Transverse colon (tissue), 4 donors: ENCODE measurements at regions not wholly inside any gene's neighbourhood (a gene's known extent, or its start where the extent isn't known, plus 50 kb on each side); places are given as distances from the start of the nearest gene placed in this dataset.
"Not testable (repeated sequence)": the region's sequence is repeated elsewhere in the genome, so short reads cannot be mapped to it uniquely, and the experiment has no call there.

Experiments
- EP300 ChIP-seq: sonication (generic); formaldehyde crosslinking; IDR thresholded peaks from one replicate; pipeline ENCODE4 v1.6.1; 2017; ENCODE audit warnings: antibody characterized with exemption, low read depth
- POLR2AphosphoS5 ChIP-seq, 3 donors: sonication (generic); formaldehyde crosslinking; IDR thresholded peaks; one replicate each; pipeline ENCODE4 v1.6.1; 2016; ENCODE audit warnings: antibody characterized with exemption in 3 of 3
- TF ChIP-seq, protein P1 (sequence below), 5 experiments: fragments of 200-600 bp in 3 of 5; fragments of 450-650 bp in 2 of 5; sonication (generic) in 3 of 5; IDR thresholded peaks; 1 replicate in 2 of 5; 2 replicates in 3 of 5; pipeline ENCODE4 v1.5.1; 2016 to 2017; ENCODE audit warnings: antibody characterized with exemption in 5 of 5, inconsistent platforms in 3 of 5, mild to moderate bottlenecking in 2 of 5, moderate library complexity in 1 of 5

DNA sequence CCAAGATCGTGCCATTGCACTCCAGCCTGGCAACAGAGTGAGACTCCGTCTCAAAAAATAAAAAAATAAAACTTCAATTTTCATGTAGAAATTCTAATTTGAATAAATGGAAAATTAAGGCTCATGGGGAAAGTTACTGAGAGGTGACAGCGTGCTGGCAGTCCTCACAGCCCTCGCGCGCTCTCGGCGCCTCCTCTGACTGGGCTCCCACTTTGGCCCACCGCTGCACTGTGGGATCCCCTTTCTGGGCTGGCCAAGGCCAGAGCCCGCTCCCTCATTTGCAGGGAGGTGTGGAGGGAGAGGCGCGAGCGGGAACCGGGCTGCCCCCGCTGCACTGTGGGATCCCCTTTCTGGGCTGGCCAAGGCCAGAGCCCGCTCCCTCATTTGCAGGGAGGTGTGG lies 86.8 kb upstream of the CXXC4 start:
- not testable (repeated sequence) for TF ChIP-seq POLR2AphosphoS5 (IDR thresholded peaks at IDR 0.05); EP300
- TF ChIP-seq, protein P1, sequence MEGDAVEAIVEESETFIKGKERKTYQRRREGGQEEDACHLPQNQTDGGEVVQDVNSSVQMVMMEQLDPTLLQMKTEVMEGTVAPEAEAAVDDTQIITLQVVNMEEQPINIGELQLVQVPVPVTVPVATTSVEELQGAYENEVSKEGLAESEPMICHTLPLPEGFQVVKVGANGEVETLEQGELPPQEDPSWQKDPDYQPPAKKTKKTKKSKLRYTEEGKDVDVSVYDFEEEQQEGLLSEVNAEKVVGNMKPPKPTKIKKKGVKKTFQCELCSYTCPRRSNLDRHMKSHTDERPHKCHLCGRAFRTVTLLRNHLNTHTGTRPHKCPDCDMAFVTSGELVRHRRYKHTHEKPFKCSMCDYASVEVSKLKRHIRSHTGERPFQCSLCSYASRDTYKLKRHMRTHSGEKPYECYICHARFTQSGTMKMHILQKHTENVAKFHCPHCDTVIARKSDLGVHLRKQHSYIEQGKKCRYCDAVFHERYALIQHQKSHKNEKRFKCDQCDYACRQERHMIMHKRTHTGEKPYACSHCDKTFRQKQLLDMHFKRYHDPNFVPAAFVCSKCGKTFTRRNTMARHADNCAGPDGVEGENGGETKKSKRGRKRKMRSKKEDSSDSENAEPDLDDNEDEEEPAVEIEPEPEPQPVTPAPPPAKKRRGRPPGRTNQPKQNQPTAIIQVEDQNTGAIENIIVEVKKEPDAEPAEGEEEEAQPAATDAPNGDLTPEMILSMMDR (IDR thresholded peaks at IDR 0.05): not testable (repeated sequence)
